Neural cell (in vitro differentiated cells): ENCODE measurements at regions not wholly inside any gene's neighbourhood (a gene's known extent, or its start where the extent isn't known, plus 50 kb on each side); places are given as distances from the start of the nearest gene placed in this dataset.

ENCODE experiments used
- CTCF ChIP-seq: fragments of 450-650 bp; IDR thresholded peaks from 2 replicates; pipeline ENCODE4 v1.5.1; 2014; ENCODE audit warnings: antibody characterized with exemption, mild to moderate bottlenecking, moderate library complexity; ENCODE audit not compliant: poor library complexity, severe bottlenecking
- EP300 ChIP-seq: fragments of 450-650 bp; conservative IDR thresholded peaks from 2 replicates; pipeline ENCODE4 v1.6.1; 2014; ENCODE audit warnings: antibody characterized with exemption, mild to moderate bottlenecking, moderate library complexity; ENCODE audit not compliant: poor library complexity, severe bottlenecking
- EZH2 ChIP-seq: fragments of 200-600, 300-800 bp; shearing (Covaris generic), sonication (generic); IDR thresholded peaks from 2 replicates; pipeline ENCODE4 v1.6.1; 2014; ENCODE audit warnings: antibody characterized with exemption, low read length, borderline replicate concordance, mild to moderate bottlenecking; ENCODE audit not compliant: insufficient read depth, poor library complexity, severe bottlenecking
- MXI1 ChIP-seq: fragments of 450-650 bp; conservative IDR thresholded peaks from 2 replicates; pipeline ENCODE4 v1.6.1; 2014; ENCODE audit warnings: antibody characterized with exemption, mild to moderate bottlenecking; ENCODE audit not compliant: poor library complexity, severe bottlenecking
- POLR2AphosphoS5 ChIP-seq: IDR thresholded peaks from 2 replicates; pipeline ENCODE4 v1.6.1; 2012
- RAD21 ChIP-seq: fragments of 450-650 bp; conservative IDR thresholded peaks from 2 replicates; pipeline ENCODE4 v1.6.1; 2014; ENCODE audit warnings: antibody characterized with exemption, mild to moderate bottlenecking, moderate library complexity
- REST ChIP-seq: IDR thresholded peaks from 2 replicates; pipeline ENCODE4 v1.6.1; 2012; ENCODE audit warnings: borderline replicate concordance
- SMC3 ChIP-seq: fragments of 450-650 bp; conservative IDR thresholded peaks from 2 replicates; pipeline ENCODE4 v1.6.1; 2014; ENCODE audit warnings: antibody characterized with exemption, mild to moderate bottlenecking, moderate library complexity; ENCODE audit not compliant: poor library complexity
- TAF1 ChIP-seq: IDR thresholded peaks from 2 replicates; pipeline ENCODE4 v1.6.1; 2012; ENCODE audit warnings: low read depth

- TF ChIP-seq EZH2 (no peak), CTCF (no peak), POLR2AphosphoS5 (no peak), REST (no peak), SMC3 (no peak), MXI1 (no peak), RAD21 (no peak), EP300 (no peak), TAF1 (no peak)
Measured at GRCh38 chr13:64446372-64446771, 2783.8 kb downstream of the PCDH9 start.
